Panc1 (cell line): ENCODE measurements at regions not wholly inside any gene's neighbourhood (a gene's known extent, or its start where the extent isn't known, plus 50 kb on each side); places are given as distances from the start of the nearest gene placed in this dataset.

Source experiments
- ATAC-seq: fragments of 200-7000 bp; cut with Tn5 transposase; 2 replicates; pipeline ENCODE4 v1.9.1; 2020; ENCODE audit warnings: mild to moderate bottlenecking, moderate library complexity
- BruUV-seq: library from RNA; stranded (reverse); fragments of 400-500 nt; replicated peaks from 2 replicates; lab custom pipeline; 2021; lab: Mats Ljungman, UMichigan
- CTCF ChIA-PET: fragments of 300-600 bp; sonication (Branson Sonifier 250); formaldehyde crosslinking; loops from one replicate; lab custom pipeline; 2022; ENCODE audit warnings: antibody characterized with exemption; lab: Charles Lee
- POLR2A ChIA-PET: fragments of 300-600 bp; sonication (Branson Sonifier 250); formaldehyde crosslinking; loops from one replicate; lab custom pipeline; 2022; ENCODE audit warnings: antibody characterized with exemption; lab: Charles Lee
- DNase-seq: peaks from one replicate; pipeline ENCODE4 v3.0.0-alpha.2; 2010; ENCODE audit warnings: low read depth, low spot score
- H3K27ac ChIP-seq: 2 replicates; pipeline ENCODE4 v1.5.1; 2011; ENCODE audit warnings: mild to moderate bottlenecking, low read length, inconsistent platforms
- H3K27me3 ChIP-seq: fragments of 200-500 bp; sonication (Bioruptor generic); 2 replicates; pipeline ENCODE4 v1.6.0; 2014; ENCODE audit warnings: low read length, inconsistent platforms; ENCODE audit not compliant: control insufficient read depth, insufficient read depth
- H3K36me3 ChIP-seq: fragments of 200-500 bp; sonication (Bioruptor generic); 2 replicates; pipeline ENCODE4 v1.5.1; 2014; ENCODE audit warnings: inconsistent platforms, mild to moderate bottlenecking, low read length, moderate library complexity; ENCODE audit not compliant: control insufficient read depth, insufficient read depth
- H3K4me1 ChIP-seq: 2 replicates; pipeline ENCODE4 v1.5.1; 2011; ENCODE audit warnings: inconsistent platforms, mild to moderate bottlenecking, low read length, moderate library complexity; ENCODE audit not compliant: control insufficient read depth, insufficient read depth
- H3K4me3 ChIP-seq, 2 experiments: 2 replicates each; pipeline ENCODE4 v1.5.1; 2011 to 2012; ENCODE audit warnings: low read depth in 2 of 2, low read length in 2 of 2, mild to moderate bottlenecking in 2 of 2, inconsistent platforms in 1 of 2, moderate library complexity in 1 of 2
- H3K9me3 ChIP-seq: fragments of 200-500 bp; sonication (Bioruptor generic); 2 replicates; pipeline ENCODE4 v1.5.1; 2014; ENCODE audit warnings: low read depth, mild to moderate bottlenecking, inconsistent platforms, low read length, moderate library complexity; ENCODE audit not compliant: control insufficient read depth, insufficient read depth
- POLR2AphosphoS5 ChIP-seq: IDR thresholded peaks from 2 replicates; pipeline ENCODE4 v1.6.1; 2012; ENCODE audit warnings: mild to moderate bottlenecking, low read depth, low read length, moderate library complexity
- SIN3A ChIP-seq: IDR thresholded peaks from 2 replicates; pipeline ENCODE4 v1.6.1; 2012; ENCODE audit warnings: low read depth, mild to moderate bottlenecking, low read length, moderate library complexity, borderline replicate concordance; ENCODE audit not compliant: insufficient read depth
- TCF7L2 ChIP-seq: IDR thresholded peaks from 2 replicates; pipeline ENCODE4 v1.6.1; 2011; ENCODE audit warnings: mild to moderate bottlenecking, low read depth, low read length, inconsistent platforms
- in situ Hi-C: cut with HindIII; loops from 2 replicates; pipeline ENCODE4 v1.10.0; 2016; ENCODE audit warnings: low sequenced_read_pairs, low pct_unique_long_range_greater_than_20kb
- intact Hi-C: fragments of 100-400 bp; cut with micrococcal nuclease; formaldehyde crosslinking; loops from one replicate; pipeline ENCODE4 v1.10.0; 2022; ENCODE audit not compliant: unreplicated experiment
- TF ChIP-seq, protein P1 (sequence below), 2 experiments: IDR thresholded peaks; 2 replicates each; pipeline ENCODE4 v1.6.1; 2011 to 2012; ENCODE audit warnings: low read depth in 2 of 2, control low read depth in 1 of 2, low read length in 1 of 2, mild to moderate bottlenecking in 1 of 2, moderate library complexity in 1 of 2; ENCODE audit not compliant: insufficient read depth in 1 of 2
- TF ChIP-seq, protein P2 (sequence below): fragments of 450-650 bp; IDR thresholded peaks from 2 replicates; pipeline ENCODE4 v1.5.1; 2017; ENCODE audit warnings: mild to moderate bottlenecking

DNA sequence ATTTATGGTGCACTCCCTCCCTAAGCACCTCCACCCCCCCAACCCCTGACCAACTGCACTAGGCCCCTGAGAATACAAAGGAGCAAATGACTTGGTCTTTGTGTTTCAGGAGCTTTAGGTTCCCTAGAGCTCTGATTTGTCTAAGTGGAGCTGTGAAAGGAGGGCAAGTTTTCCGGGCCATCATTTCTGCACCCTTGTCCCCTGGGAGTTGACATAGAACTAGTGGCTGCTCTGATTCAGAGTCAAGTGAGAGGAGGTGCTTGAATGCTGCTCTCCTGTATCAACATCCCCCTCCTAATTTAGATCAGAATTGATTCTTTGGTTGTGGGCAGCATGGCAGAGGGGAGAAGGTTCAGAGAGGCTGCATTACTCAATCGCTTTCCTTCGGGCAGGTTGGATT is 391.6 kb downstream of the KCNRG start:
- Histone ChIP-seq H3K36me3 (no peaks in the 10 kb centered on the region), H3K9me3 (no peaks in the 10 kb centered on the region), H3K4me3 (no peak overlapping the region), H3K27ac (no peak overlapping the region), H3K4me1 (peaks cover 11% of the 10 kb centered on the region), H3K27me3 (no peaks in the 10 kb centered on the region)
- in situ Hi-C loops: no loop called here
- no TSS peak for BruUV-seq
- intact Hi-C loops: no loop called here
- no peak for TF ChIP-seq POLR2AphosphoS5
- DNase-seq (no peak), ATAC-seq (no peak)
- CTCF ChIA-PET: no interaction called here
- POLR2A ChIA-PET: no interaction called here

DNA sequence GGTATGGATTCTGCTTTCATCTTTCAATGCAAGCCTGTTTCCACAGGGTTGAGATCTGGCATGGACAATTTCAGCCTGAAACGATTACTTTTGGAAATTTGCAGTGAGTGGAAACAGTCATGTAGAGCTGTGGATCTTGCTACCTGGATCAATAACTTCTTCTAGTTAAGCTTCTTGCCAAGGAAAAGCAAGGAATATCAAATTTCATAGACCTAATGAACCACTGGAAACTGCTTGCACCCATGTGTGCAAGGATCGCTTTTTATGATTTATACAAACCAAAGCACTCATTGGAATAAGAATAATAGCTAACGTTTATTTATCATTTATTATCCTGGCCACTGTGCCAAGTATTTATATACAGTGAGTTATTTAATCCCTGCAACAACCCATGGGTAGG is 392.8 kb downstream of the KCNRG start:
- ChIA-PET POLR2A (no interaction called here), CTCF (no interaction called here)
- in situ Hi-C loops: no loop called here
- Histone ChIP-seq H3K27me3 (no peaks in the 10 kb centered on the region), H3K36me3 (no peaks in the 10 kb centered on the region), H3K4me1 (peaks cover 22% of the 10 kb centered on the region), H3K9me3 (no peaks in the 10 kb centered on the region), H3K4me3 (no peak overlapping the region), H3K27ac (peak overlapping the region; percentile 39; the same call in 1 of the 2 replicates)
- ATAC-seq (no peak), DNase-seq (no peak)
- intact Hi-C loops: no loop called here
- BruUV-seq: no TSS peak
- TF ChIP-seq TCF7L2: no peak

DNA sequence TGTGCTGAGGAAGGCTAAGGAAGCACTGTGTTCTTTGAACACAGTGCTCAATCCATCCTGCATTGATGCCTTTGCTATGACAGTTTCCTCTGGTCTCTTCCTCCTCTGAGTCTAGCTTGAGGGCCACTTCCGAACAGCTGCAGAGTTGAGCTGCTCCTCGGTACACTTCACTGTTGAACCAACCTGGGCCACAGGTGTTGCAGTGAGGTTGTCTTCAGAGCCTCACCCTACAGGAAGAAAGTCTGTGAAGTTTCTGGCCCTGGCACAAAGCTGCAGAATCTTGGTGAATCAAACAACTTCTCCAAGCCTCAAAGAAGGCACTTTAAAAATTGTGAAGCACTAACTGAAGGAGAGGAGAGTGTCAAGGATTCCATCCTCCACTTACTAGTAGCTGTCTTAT is 394.0 kb downstream of the KCNRG start:
- intact Hi-C loops (no loop called here), in situ Hi-C loops (no loop called here)
- BruUV-seq: no TSS peak
- DNase-seq: no peak
- POLR2A ChIA-PET: no interaction called here
- TF ChIP-seq TCF7L2 (no peak), POLR2AphosphoS5 (no peak), SIN3A (no peak)
- TF ChIP-seq, protein P1, sequence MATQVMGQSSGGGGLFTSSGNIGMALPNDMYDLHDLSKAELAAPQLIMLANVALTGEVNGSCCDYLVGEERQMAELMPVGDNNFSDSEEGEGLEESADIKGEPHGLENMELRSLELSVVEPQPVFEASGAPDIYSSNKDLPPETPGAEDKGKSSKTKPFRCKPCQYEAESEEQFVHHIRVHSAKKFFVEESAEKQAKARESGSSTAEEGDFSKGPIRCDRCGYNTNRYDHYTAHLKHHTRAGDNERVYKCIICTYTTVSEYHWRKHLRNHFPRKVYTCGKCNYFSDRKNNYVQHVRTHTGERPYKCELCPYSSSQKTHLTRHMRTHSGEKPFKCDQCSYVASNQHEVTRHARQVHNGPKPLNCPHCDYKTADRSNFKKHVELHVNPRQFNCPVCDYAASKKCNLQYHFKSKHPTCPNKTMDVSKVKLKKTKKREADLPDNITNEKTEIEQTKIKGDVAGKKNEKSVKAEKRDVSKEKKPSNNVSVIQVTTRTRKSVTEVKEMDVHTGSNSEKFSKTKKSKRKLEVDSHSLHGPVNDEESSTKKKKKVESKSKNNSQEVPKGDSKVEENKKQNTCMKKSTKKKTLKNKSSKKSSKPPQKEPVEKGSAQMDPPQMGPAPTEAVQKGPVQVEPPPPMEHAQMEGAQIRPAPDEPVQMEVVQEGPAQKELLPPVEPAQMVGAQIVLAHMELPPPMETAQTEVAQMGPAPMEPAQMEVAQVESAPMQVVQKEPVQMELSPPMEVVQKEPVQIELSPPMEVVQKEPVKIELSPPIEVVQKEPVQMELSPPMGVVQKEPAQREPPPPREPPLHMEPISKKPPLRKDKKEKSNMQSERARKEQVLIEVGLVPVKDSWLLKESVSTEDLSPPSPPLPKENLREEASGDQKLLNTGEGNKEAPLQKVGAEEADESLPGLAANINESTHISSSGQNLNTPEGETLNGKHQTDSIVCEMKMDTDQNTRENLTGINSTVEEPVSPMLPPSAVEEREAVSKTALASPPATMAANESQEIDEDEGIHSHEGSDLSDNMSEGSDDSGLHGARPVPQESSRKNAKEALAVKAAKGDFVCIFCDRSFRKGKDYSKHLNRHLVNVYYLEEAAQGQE (IDR thresholded peaks at IDR 0.05; ENCODE audit: insufficient read depth in 1 of 2, low read depth in 2 of 2, low read length in 1 of 2): no peak
- TF ChIP-seq, protein P2, sequence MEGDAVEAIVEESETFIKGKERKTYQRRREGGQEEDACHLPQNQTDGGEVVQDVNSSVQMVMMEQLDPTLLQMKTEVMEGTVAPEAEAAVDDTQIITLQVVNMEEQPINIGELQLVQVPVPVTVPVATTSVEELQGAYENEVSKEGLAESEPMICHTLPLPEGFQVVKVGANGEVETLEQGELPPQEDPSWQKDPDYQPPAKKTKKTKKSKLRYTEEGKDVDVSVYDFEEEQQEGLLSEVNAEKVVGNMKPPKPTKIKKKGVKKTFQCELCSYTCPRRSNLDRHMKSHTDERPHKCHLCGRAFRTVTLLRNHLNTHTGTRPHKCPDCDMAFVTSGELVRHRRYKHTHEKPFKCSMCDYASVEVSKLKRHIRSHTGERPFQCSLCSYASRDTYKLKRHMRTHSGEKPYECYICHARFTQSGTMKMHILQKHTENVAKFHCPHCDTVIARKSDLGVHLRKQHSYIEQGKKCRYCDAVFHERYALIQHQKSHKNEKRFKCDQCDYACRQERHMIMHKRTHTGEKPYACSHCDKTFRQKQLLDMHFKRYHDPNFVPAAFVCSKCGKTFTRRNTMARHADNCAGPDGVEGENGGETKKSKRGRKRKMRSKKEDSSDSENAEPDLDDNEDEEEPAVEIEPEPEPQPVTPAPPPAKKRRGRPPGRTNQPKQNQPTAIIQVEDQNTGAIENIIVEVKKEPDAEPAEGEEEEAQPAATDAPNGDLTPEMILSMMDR: no peak
- ATAC-seq: no peak
- Histone ChIP-seq H3K4me1 (peaks cover 22% of the 10 kb centered on the region), H3K27ac (peak overlapping the region; percentile 9; the same call in 1 of the 2 replicates), H3K36me3 (no peaks in the 10 kb centered on the region), H3K9me3 (no peaks in the 10 kb centered on the region), H3K4me3 (no peak overlapping the region), H3K27me3 (no peaks in the 10 kb centered on the region)
- CTCF ChIA-PET: no interaction called here
